Suppressor macrophage (primary cell): ENCODE measurements at regions not wholly inside any gene's neighbourhood (a gene's known extent, or its start where the extent isn't known, plus 50 kb on each side); places are given as distances from the start of the nearest gene placed in this dataset.
"Not testable (repeated sequence)": the region's sequence is repeated elsewhere in the genome, so short reads cannot be mapped to it uniquely, and the experiment has no call there.

Source experiments
- DNase-seq, 4 experiments: peaks; one replicate each; pipeline ENCODE4 v3.0.0-alpha.2; 2020 to 2022

GRCh38 chr22:27104449-27104848 lies 447.1 kb downstream of the MIAT start:
- DNase-seq: no peak

GRCh38 chr22:27105142-27106025 lies 448.0 kb downstream of the MIAT start:
- peak; percentile 47 to 69 (median 54) for DNase-seq

GRCh38 chr22:27106985-27107384 lies 449.6 kb downstream of the MIAT start:
- DNase-seq: no peak

- DNase-seq: peak in 1 of 4 experiments; percentile 7
Measured at GRCh38 chr22:27107386-27107785, 450.0 kb downstream of the MIAT start.

GRCh38 chr22:27107824-27108223 lies 450.4 kb downstream of the MIAT start:
- DNase-seq: peak; percentile 62 to 82 (median 68)

GRCh38 chr22:27108425-27109114 lies 451.2 kb downstream of the MIAT start:
- DNase-seq: no peak

- DNase-seq: not testable (repeated sequence)
Measured at GRCh38 chr22:27109406-27109805, 452.0 kb downstream of the MIAT start.

- no peak for DNase-seq
Measured at GRCh38 chr22:27110665-27111451, 453.5 kb downstream of the MIAT start.

- peak in 1 of 4 experiments; percentile 8 for DNase-seq
Measured at GRCh38 chr22:27111796-27112672, 454.6 kb downstream of the MIAT start.

- DNase-seq: peak; percentile 91 to 97 (median 94)
Measured at GRCh38 chr22:27113211-27113635, 455.8 kb downstream of the MIAT start.

- DNase-seq: no peak
Measured at GRCh38 chr22:27113641-27114040, 456.3 kb downstream of the MIAT start.

GRCh38 chr22:27114186-27114585 lies 456.8 kb downstream of the MIAT start:
- no peak for DNase-seq

GRCh38 chr22:27115410-27115809 lies 458.0 kb downstream of the MIAT start:
- DNase-seq: no peak

- DNase-seq: peak in 2 of 4 experiments; percentile 35 to 39
Measured at GRCh38 chr22:27115816-27116256, 458.4 kb downstream of the MIAT start.

GRCh38 chr22:27116312-27117086 lies 459.1 kb downstream of the MIAT start:
- no peak for DNase-seq

- DNase-seq: no peak
Measured at GRCh38 chr22:27120036-27120435, 462.6 kb downstream of the MIAT start.

GRCh38 chr22:27122574-27122973 lies 465.2 kb downstream of the MIAT start:
- DNase-seq: no peak

GRCh38 chr22:27123880-27124279 lies 466.5 kb downstream of the MIAT start:
- DNase-seq: no peak

GRCh38 chr22:27124351-27124966 lies 467.1 kb downstream of the MIAT start:
- DNase-seq: peak; percentile 77 to 87 (median 84)

- no peak for DNase-seq
Measured at GRCh38 chr22:27125539-27125938, 468.2 kb downstream of the MIAT start.
